ENCODE measurements at regions not wholly inside any gene's neighbourhood (a gene's known extent, or its start where the extent isn't known, plus 50 kb on each side); places are given as distances from the start of the nearest gene placed in this dataset.

DNA sequence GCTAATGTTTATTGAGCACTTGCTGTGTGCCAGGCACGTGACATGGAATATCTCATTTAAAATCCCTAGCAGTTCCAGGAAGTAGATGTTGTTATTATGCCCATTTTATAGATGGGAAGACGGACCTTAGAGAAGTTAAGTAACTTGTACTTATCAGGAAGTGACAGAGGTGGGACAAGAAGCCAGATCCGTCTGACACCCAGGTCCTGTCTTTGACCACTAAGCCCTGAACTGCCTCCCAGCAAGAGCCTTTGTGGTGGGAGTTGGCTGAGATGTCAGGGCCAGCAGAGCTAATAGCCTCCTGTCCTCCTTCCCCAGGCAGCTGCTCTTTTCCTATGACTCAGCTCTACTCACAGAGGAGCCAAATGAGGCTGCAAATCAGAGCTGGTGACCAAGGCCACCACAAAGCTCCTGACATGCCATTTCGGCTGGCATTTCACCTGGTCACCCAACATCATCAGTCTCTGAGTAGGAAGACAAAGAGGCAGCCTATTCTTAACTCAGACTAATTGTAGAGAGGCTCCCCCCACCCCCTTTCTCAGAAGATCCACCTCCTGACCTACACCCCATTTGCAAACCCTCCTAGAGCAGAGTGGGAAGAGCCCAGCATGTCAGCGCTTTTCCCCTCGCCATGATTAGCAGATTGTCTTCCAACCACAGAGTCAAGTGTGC lies 175.1 kb upstream of the KIT start:
- H3K4me3 ChIP-seq (replicated peaks in 1 of 2; ENCODE audit: low read depth in 2 of 2, low read length in 2 of 2), result no peak overlapping the region
- DNase-seq (ENCODE audit: low read depth in 2 of 2), result peak in 1 of 2 donors; percentile 29
- TF ChIP-seq, protein P1, sequence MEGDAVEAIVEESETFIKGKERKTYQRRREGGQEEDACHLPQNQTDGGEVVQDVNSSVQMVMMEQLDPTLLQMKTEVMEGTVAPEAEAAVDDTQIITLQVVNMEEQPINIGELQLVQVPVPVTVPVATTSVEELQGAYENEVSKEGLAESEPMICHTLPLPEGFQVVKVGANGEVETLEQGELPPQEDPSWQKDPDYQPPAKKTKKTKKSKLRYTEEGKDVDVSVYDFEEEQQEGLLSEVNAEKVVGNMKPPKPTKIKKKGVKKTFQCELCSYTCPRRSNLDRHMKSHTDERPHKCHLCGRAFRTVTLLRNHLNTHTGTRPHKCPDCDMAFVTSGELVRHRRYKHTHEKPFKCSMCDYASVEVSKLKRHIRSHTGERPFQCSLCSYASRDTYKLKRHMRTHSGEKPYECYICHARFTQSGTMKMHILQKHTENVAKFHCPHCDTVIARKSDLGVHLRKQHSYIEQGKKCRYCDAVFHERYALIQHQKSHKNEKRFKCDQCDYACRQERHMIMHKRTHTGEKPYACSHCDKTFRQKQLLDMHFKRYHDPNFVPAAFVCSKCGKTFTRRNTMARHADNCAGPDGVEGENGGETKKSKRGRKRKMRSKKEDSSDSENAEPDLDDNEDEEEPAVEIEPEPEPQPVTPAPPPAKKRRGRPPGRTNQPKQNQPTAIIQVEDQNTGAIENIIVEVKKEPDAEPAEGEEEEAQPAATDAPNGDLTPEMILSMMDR (IDR thresholded peaks at IDR 0.05; ENCODE audit: low read depth, low read length), result no peak

DNA sequence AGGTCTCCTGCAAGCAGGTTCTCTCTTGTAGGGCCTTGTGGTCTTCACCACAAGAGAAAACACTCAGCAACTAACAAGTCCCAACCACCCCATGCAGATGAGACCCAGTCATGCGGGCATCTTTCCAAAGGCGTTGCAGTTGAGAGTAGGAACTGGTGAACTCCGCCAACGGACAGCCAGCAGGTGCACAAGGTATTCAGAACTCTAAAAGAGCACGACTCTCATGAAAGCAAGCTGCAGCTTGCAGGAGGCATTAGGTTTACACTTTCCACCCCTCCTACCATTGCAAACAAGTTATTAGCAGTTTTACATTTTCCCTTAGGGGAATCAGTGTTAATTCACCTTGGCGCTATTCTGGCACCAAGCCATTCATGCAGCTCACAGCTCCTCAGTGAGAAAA lies 173.4 kb upstream of the KIT start:
- TF ChIP-seq, protein P1 (IDR thresholded peaks at IDR 0.05; ENCODE audit: low read depth, low read length), result no peak
- no peak overlapping the region for H3K4me3 ChIP-seq (replicated peaks in 1 of 2; ENCODE audit: low read depth in 2 of 2, low read length in 2 of 2)
- DNase-seq (ENCODE audit: low read depth in 2 of 2), result no peak

DNA sequence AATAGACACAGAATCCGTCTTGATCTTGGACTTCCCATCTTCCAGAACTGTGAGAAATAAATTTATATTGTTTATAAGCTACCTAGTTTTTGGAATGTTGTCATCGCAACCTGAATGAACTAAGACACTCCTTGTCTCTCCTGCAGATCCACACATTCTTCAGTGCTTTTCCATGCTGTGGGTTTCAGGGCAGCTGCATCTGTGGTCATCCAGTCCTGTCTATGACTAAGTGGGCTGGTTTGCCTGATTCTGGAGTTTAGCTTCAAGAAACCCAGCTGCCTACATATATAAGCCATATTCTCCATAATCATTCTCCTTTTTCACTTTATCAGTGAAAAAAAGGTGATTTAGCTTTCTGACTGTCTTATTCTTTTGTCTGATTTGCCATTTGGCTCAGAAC lies 170.3 kb upstream of the KIT start:
- H3K4me3 ChIP-seq (replicated peaks in 1 of 2; ENCODE audit: low read depth in 2 of 2, low read length in 2 of 2), result no peak overlapping the region
- no peak for DNase-seq (ENCODE audit: low read depth in 2 of 2)

DNA sequence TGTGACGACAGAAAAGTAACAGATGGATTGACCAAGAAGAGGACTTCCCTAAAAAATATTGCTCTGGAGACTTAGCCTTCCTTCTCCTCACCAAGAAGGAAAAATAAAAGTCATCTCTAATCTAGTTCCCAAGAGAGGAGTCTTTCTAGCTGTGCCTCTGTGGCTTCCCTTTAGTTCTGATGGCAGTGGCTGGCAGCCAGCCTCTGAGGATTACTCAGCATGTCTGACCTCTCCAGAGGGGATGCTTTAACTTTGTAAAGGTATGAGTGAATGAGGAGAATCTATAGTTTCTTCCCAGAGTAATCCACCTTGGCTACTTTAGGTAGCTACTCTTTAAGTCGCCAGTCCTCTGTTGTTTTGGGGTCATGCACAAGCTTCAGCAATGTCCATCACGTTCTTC lies 163.9 kb upstream of the KIT start:
- TF ChIP-seq, protein P1 (IDR thresholded peaks at IDR 0.05; ENCODE audit: low read depth, low read length), result no peak
- no peak for DNase-seq (ENCODE audit: low read depth in 2 of 2)
- H3K4me3 ChIP-seq (replicated peaks in 1 of 2; ENCODE audit: low read depth in 2 of 2, low read length in 2 of 2), result no peak overlapping the region

More for the DNA sequence above, 170.3 kb upstream of the KIT start:
- TF ChIP-seq, protein P1 (IDR thresholded peaks at IDR 0.05; ENCODE audit: low read depth, low read length), result no peak

DNA sequence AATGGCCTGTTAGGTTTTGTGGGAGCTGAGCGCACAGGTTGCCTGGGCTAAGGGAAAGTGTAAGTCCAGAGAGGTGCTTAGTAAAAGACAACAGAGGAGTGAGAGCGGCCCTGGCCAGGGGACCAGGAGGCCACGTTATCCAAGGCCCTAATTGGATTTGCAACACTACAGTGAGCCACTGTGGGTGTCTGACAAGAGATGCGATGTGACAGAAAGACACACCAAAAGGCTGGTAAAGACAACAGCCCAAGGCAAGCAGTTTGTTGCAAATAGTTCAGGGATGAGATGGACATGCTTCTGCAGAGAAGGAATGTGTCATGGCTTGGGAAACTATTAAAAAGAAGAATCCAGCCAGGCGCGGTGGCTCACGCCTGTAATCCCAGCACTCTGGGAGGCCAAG lies 162.7 kb upstream of the KIT start:
- no peak for DNase-seq (ENCODE audit: low read depth in 2 of 2)
- TF ChIP-seq, protein P1 (IDR thresholded peaks at IDR 0.05; ENCODE audit: low read depth, low read length), result no peak
- no peak overlapping the region for H3K4me3 ChIP-seq (replicated peaks in 1 of 2; ENCODE audit: low read depth in 2 of 2, low read length in 2 of 2)

DNA sequence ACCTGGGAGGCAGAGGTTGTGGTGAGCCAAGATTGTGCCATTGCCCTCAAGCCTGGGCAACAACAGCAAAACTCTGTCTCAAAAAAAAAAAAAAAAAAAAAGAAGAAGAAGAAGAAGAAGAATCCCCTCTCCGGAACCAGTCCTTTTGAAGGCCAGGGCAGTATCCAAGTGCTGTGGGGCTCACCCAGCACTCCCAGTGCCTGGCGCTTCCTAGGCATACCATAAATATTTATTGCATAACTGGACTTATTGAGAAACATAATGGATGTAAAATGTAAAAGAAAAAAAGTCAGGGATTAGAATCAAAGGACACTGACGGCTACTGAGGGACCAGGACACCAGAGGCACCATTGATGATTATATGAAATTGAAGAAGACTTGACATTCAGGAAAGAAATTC lies 162.1 kb upstream of the KIT start:
- no peak overlapping the region for H3K4me3 ChIP-seq (replicated peaks in 1 of 2; ENCODE audit: low read depth in 2 of 2, low read length in 2 of 2)
- TF ChIP-seq, protein P1 (IDR thresholded peaks at IDR 0.05; ENCODE audit: low read depth, low read length), result no peak

DNA sequence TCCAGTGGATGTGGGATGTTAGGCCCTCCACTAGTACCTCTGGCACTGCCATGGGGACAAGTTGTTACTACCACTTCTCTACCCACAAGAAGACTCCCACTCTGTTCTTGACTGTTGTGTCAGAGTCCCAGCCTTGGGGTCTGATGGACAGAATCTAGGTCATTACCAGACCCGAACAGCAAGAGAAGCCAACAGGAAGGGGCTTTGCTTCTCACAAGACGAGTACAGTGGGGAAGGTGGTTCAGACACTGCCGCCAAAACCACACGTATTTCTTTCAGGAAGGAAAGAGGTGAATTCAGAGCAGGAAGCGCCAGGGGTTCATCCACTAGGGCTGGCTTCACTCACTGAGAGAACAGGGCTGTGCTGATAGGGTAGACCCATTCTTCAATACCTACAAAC lies 161.3 kb upstream of the KIT start:
- H3K4me3 ChIP-seq (replicated peaks in 1 of 2; ENCODE audit: low read depth in 2 of 2, low read length in 2 of 2), result no peak overlapping the region
- TF ChIP-seq, protein P1 (IDR thresholded peaks at IDR 0.05; ENCODE audit: low read depth, low read length), result no peak
- DNase-seq (ENCODE audit: low read depth in 2 of 2), result no peak

More for the DNA sequence above, 162.1 kb upstream of the KIT start:
- no peak for DNase-seq (ENCODE audit: low read depth in 2 of 2)
